MM.1S (cell line): ENCODE measurements at regions not wholly inside any gene's neighbourhood (a gene's known extent, or its start where the extent isn't known, plus 50 kb on each side); places are given as distances from the start of the nearest gene placed in this dataset.

Experiments used
- EZH2 ChIP-seq: fragments of 300-600 bp; sonication (generic); optimal IDR thresholded peaks from 2 replicates; pipeline ENCODE3; 2017; ENCODE audit warnings: low read depth, mild to moderate bottlenecking, antibody characterized with exemption, low read length, mixed read lengths
- EZH2phosphoT487 ChIP-seq: fragments of 300-600 bp; sonication (generic); IDR thresholded peaks from 2 replicates; pipeline ENCODE4 v1.6.1; 2018; ENCODE audit warnings: antibody characterized with exemption, low read length
- TF ChIP-seq, protein P1 (sequence below): fragments of 300-600 bp; sonication (generic); IDR thresholded peaks from 2 replicates; pipeline ENCODE4 v1.5.1; 2016; ENCODE audit warnings: antibody characterized with exemption, low read length, mixed read lengths

DNA sequence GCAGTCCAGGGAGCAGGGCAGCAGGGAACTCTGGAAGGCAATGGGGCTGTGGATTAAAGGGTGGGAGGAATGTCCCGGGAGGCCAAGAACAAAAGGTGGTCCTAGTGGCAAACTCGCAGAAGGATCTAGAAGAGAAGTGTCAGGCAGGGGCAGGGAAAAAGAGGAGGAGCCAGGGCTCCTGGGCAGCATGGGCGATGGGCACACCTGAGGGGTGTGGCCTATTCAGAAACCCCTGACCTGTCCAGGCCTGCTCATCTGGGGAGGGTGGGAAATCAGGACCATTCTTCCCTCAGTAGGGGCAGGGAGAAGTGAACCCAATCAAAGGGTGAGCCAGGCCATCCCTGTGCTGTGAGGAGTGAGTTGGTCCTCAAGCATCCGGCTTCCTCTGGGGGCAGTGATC is 108.6 kb downstream of the TRIM29 start:
- TF ChIP-seq, protein P1, sequence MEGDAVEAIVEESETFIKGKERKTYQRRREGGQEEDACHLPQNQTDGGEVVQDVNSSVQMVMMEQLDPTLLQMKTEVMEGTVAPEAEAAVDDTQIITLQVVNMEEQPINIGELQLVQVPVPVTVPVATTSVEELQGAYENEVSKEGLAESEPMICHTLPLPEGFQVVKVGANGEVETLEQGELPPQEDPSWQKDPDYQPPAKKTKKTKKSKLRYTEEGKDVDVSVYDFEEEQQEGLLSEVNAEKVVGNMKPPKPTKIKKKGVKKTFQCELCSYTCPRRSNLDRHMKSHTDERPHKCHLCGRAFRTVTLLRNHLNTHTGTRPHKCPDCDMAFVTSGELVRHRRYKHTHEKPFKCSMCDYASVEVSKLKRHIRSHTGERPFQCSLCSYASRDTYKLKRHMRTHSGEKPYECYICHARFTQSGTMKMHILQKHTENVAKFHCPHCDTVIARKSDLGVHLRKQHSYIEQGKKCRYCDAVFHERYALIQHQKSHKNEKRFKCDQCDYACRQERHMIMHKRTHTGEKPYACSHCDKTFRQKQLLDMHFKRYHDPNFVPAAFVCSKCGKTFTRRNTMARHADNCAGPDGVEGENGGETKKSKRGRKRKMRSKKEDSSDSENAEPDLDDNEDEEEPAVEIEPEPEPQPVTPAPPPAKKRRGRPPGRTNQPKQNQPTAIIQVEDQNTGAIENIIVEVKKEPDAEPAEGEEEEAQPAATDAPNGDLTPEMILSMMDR = no peak
- TF ChIP-seq EZH2phosphoT487 = no peak
- no peak for TF ChIP-seq EZH2
